ENCODE measurements at regions not wholly inside any gene's neighbourhood (a gene's known extent, or its start where the extent isn't known, plus 50 kb on each side); places are given as distances from the start of the nearest gene placed in this dataset.

- no CpG with 5 or more reads among the region's 2 CpGs for WGBS (ENCODE audit: extremely low coverage, insufficient read length, low lambda C conversion rate)
- no peak overlapping the region for H2BK5ac ChIP-seq (ENCODE audit: insufficient read length, low read length)
- no peak overlapping the region for H4K5ac ChIP-seq (ENCODE audit: insufficient read length, low read depth, low read length)
- H3T11ph ChIP-seq (ENCODE audit: low read length) = no peak overlapping the region
- no peaks in the 10 kb centered on the region for H3K23me2 ChIP-seq (ENCODE audit: insufficient read length, low read depth, low read length, poor library complexity, severe bottlenecking)
- no peak overlapping the region for H3K4ac ChIP-seq (ENCODE audit: low read depth, low read length)
- no peak overlapping the region for H2BK15ac ChIP-seq (ENCODE audit: low read depth, low read length)
- no peaks in the 10 kb centered on the region for H3K79me1 ChIP-seq (ENCODE audit: insufficient read depth, low read depth, low read length, poor library complexity, severe bottlenecking)
- no peak overlapping the region for H3K18ac ChIP-seq (ENCODE audit: insufficient read length, low read depth, low read length)
- no peak overlapping the region for H2BK20ac ChIP-seq (ENCODE audit: low read depth, low read length, poor library complexity, severe bottlenecking)
- no peak for DNase-seq
- Mint-ChIP-seq H3K27ac (no peak overlapping the region), H3K36me3 (ENCODE audit: insufficient read depth in 1 of 3, low read depth in 3 of 3) (no peaks in the 10 kb centered on the region), H3K4me3 (no peak overlapping the region), H3K9me3 (peaks cover 0 to 5% of the 10 kb centered on the region in 2 experiments; a peak in 4 of 5 replicates), H3K4me1 (peaks cover under 1% of the 10 kb centered on the region in 2 experiments; a peak in 3 of 4 replicates), H3K27me3 (ENCODE audit: low read depth) (no peaks in the 10 kb centered on the region)
- no peak for TF ChIP-seq CTCF (conservative IDR thresholded peaks at IDR 0.05)
- H4K8ac ChIP-seq (replicated peaks; ENCODE audit: insufficient read length, low read depth, low read length) = no peak overlapping the region
- no peak overlapping the region for H3K56ac ChIP-seq (ENCODE audit: insufficient read length, low read depth, low read length)
- no peaks in the 10 kb centered on the region for H3K4me1 ChIP-seq (ENCODE audit: insufficient read depth, low read length)
- H3K27ac ChIP-seq (ENCODE audit: insufficient read length, low read depth, low read length) = no peak overlapping the region
- no peak overlapping the region for H2AK5ac ChIP-seq (ENCODE audit: insufficient read length, low read length)
- H3K23ac ChIP-seq (ENCODE audit: insufficient read length, low read depth, low read length) = no peak overlapping the region
- no peak overlapping the region for H3K4me2 ChIP-seq (ENCODE audit: insufficient read depth, insufficient read length, low read length)
- no peak overlapping the region for H3K14ac ChIP-seq (ENCODE audit: insufficient read depth, low read length)
- H3K9ac ChIP-seq (ENCODE audit: extremely low read depth, insufficient read length, low read length) = no peak overlapping the region
- H3K27me3 ChIP-seq (ENCODE audit: insufficient read depth, low read length) = no peaks in the 10 kb centered on the region
- H2BK12ac ChIP-seq (ENCODE audit: insufficient read length, low read depth, low read length) = no peak overlapping the region
- H2AFZ ChIP-seq (ENCODE audit: low read length) = no peak overlapping the region
- H4K20me1 ChIP-seq (ENCODE audit: control insufficient read depth, insufficient read depth, insufficient read length) = no peaks in the 10 kb centered on the region
- H2BK120ac ChIP-seq (ENCODE audit: low read depth, low read length, poor library complexity, severe bottlenecking) = no peak overlapping the region
- no peaks in the 10 kb centered on the region for H3K79me2 ChIP-seq (ENCODE audit: insufficient read depth, low read length)
- H3K9me3 ChIP-seq (ENCODE audit: control insufficient read depth, low read depth, low read length) = no peaks in the 10 kb centered on the region
- no peak overlapping the region for H4K91ac ChIP-seq (ENCODE audit: insufficient read length, low read depth, low read length)
Measured at GRCh38 chr4:33302321-33302720, 2582.2 kb downstream of the PCDH7 start.

Measured in H9 (cell line).